HG03139 (cell line): ENCODE measurements at regions not wholly inside any gene's neighbourhood (a gene's known extent, or its start where the extent isn't known, plus 50 kb on each side); places are given as distances from the start of the nearest gene placed in this dataset.

Experiments used
- ATAC-seq: cut with Tn5 transposase; IDR thresholded peaks from one replicate; pipeline ENCODE4 v1.9.1; 2021; ENCODE audit not compliant: unreplicated experiment

DNA sequence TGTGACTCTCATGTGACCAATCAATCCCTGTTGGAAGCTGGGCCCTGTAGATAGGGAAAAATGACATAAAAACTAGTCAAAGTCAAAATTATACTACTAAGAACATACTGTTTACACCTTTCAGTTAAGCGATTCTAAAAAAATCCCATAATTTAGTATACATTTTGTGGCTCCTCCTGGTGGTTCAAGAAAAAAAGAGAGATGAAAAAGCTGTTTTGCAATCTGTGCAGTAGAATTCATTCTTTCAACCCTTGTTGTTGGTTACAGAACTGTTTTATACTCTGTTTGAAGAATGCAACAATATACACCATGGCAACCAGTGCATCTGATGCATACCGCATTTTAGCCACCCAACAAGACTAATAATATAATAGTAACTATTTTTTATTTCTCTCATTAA, 66.8 kb upstream of the ANK2 start:
- no peak for ATAC-seq

- no peak for ATAC-seq
Measured at GRCh38 chr4:112994732-112995464, 54.6 kb upstream of the ANK2 start.
